ENCODE measurements at regions not wholly inside any gene's neighbourhood (a gene's known extent, or its start where the extent isn't known, plus 50 kb on each side); places are given as distances from the start of the nearest gene placed in this dataset.

DNA sequence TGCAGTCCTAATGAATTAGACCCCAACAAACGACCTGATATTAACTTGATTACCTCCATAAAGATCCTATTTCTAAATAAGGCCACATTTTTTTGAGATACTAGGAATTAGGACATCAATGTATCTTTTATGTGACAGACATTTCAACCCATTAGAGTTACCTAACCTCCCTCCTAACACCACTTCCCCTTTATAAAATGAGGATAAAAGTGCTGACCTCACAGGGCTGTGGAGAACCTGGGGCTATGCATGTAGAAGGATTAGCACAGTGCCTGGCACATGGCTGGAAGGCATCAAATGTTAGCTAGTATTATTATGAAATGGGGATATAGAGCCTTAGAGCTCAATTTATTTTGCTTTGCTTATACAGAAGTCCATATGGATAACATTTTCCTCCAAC, 53.5 kb upstream of the LRRN1 start:
- Mint-ChIP-seq H3K27me3 (no peaks in the 10 kb centered on the region), H3K27ac (no peak overlapping the region), H3K9me3 (no peaks in the 10 kb centered on the region), H3K36me3 (ENCODE audit: low read depth) (no peaks in the 10 kb centered on the region), H3K4me1 (no peaks in the 10 kb centered on the region), H3K4me3 (no peak overlapping the region)
- POLR2A ChIA-PET: no interaction called here
- no peak for DNase-seq
- CTCF ChIA-PET: interaction anchor here (0.9 kb wide), 1 partner anchor 15 kb away, joined by 3 read pairs; no protein-coding TSS in a partner anchor

DNA sequence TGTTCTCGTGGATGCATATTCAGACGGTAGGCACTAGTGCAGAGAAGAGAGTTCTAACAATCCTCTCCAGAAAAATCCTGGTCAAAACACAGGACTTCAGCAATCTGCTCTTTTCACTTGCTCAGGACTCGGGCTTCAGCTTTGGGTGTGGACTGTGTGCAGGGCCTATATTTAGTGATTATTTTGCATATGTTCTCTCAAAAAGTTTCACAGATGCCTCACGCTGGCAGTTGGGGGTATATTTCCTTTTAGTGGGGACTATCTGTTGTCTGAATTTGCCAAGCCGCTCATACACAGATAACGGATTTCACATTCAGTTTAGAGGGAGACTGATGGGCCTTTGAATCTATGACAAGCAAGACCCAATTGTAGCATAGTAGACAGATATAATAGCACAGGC, 54.4 kb upstream of the LRRN1 start:
- no peak for DNase-seq
- CTCF ChIA-PET: interaction anchor here (0.9 kb wide), 1 partner anchor 15 kb away, joined by 3 read pairs; no protein-coding TSS in a partner anchor

DNA sequence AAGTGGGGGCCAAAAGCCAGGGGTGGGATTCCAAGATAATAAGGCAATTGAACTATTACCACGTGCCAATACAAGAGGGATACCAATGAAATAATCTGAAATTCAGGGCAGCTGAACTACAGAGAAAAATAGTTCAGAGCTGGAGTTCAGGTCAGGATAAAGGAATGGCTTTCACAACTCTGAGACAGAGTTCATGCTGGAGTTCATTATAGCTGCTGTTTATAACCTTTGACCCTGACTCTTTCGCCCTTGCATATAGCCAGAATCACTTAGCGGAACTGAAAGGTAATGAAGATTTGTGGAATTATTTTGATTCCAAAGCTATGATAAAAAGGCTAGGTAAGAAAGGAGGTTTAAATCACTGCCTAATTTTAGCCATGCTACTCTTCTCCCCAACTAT, 55.5 kb upstream of the LRRN1 start:
- no peak overlapping the region for H3K4me3 Mint-ChIP-seq
- no peak overlapping the region for H3K27ac Mint-ChIP-seq
- H3K4me1 Mint-ChIP-seq: no peaks in the 10 kb centered on the region
- H3K36me3 Mint-ChIP-seq (ENCODE audit: low read depth): no peaks in the 10 kb centered on the region
- no peaks in the 10 kb centered on the region for H3K9me3 Mint-ChIP-seq
- DNase-seq: no peak
- POLR2A ChIA-PET: no interaction called here
- CTCF ChIA-PET: no interaction called here
- H3K27me3 Mint-ChIP-seq: no peaks in the 10 kb centered on the region

More for the DNA sequence above, 54.4 kb upstream of the LRRN1 start:
- H3K4me3 Mint-ChIP-seq: no peak overlapping the region
- H3K27ac Mint-ChIP-seq: no peak overlapping the region
- POLR2A ChIA-PET: no interaction called here
- no peaks in the 10 kb centered on the region for H3K36me3 Mint-ChIP-seq (ENCODE audit: low read depth)
- H3K9me3 Mint-ChIP-seq: no peaks in the 10 kb centered on the region
- H3K27me3 Mint-ChIP-seq: no peaks in the 10 kb centered on the region
- H3K4me1 Mint-ChIP-seq: no peaks in the 10 kb centered on the region

DNA sequence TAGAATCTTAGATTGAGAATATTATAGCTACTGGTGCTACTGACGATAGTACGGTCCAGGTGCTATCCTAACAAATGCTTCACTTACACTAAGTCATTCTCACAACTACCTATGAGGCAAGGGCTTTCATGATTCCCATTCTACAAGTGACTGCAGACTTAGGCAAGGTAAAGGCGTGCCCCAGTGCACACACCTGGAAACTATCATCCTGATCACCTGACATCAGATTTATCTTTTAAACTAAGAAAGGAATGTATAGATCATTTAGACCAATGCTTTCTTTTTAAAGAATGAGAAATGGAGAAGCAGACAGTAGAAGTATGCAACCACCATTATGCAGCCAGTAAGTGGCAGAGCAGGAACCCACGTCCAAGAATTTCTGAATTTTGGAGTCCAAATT, 59.2 kb upstream of the LRRN1 start:
- H3K27me3 Mint-ChIP-seq: no peaks in the 10 kb centered on the region
- CTCF ChIA-PET: interaction anchor here (0.9 kb wide), 1 partner anchor 38 kb away, joined by 3 read pairs; no protein-coding TSS in a partner anchor
- DNase-seq: no peak
- no peak overlapping the region for H3K27ac Mint-ChIP-seq
- H3K36me3 Mint-ChIP-seq (ENCODE audit: low read depth): no peaks in the 10 kb centered on the region
- no peak overlapping the region for H3K4me3 Mint-ChIP-seq
- POLR2A ChIA-PET: no interaction called here
- no peaks in the 10 kb centered on the region for H3K9me3 Mint-ChIP-seq
- no peaks in the 10 kb centered on the region for H3K4me1 Mint-ChIP-seq

DNA sequence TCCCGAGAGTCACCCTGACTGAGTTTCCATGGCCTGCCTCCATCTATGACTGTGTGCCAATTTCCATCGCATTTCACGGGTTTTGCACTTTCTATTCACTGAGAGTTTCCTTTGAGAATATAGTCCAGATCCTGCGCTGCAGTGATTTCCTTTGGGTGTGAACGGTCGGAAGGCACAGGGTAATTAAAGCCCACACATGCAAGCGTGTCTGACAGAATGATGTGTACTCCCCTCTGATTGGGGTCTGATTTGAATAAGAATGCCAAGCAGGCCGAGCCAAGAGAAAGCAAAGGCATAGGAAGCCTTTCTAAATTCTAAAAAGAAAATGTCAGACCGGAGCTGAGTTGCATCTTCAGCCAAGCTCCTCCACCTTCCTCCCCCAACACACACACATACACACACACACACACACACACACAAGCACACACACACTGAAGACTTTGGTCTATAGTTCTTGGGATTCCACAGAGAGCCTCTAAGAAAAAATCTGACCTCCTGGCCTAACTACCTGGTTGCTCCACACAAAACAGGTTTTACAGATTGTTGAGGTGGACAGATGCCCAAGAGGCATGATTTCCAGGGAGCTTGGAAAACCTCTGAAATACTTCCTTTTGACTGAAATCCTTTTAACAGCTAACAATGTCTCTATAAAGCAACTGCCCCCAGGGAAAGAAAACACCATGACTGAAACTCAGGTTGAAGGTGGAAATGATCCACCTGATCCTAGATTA, 59.7 kb upstream of the LRRN1 start:
- ChIA-PET CTCF (interaction anchor here (0.9 kb wide), 1 partner anchor 39 kb away, joined by 3 read pairs; no protein-coding TSS in a partner anchor), POLR2A (no interaction called here)
- Mint-ChIP-seq H3K9me3 (no peaks in the 10 kb centered on the region), H3K27me3 (no peaks in the 10 kb centered on the region), H3K4me1 (no peaks in the 10 kb centered on the region), H3K36me3 (ENCODE audit: low read depth) (no peaks in the 10 kb centered on the region), H3K4me3 (no peak overlapping the region), H3K27ac (no peak overlapping the region)
- no peak for DNase-seq

DNA sequence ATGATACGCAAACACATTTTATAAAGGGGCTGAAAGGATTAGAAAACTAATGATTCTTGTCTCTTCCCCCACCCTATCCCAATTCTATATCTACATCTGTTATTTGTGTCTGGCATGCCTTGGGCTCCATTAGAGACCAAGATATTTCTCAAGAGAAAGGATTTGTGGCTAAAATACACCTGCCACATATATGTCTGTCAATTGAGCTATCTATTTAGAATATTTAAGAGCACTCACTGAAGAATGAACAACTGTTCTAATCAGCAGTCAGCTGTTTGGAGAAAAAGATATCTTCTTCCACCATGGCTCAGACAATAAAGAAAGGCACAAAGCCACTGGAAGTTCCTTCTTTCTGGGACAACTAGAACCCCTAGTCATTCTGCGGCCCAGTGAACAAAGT, 61.7 kb upstream of the LRRN1 start:
- ChIA-PET POLR2A (no interaction called here), CTCF (no interaction called here)
- Mint-ChIP-seq H3K27me3 (no peaks in the 10 kb centered on the region), H3K27ac (no peak overlapping the region), H3K4me1 (no peaks in the 10 kb centered on the region), H3K9me3 (no peaks in the 10 kb centered on the region), H3K4me3 (no peak overlapping the region), H3K36me3 (ENCODE audit: low read depth) (no peaks in the 10 kb centered on the region)
- no peak for DNase-seq

DNA sequence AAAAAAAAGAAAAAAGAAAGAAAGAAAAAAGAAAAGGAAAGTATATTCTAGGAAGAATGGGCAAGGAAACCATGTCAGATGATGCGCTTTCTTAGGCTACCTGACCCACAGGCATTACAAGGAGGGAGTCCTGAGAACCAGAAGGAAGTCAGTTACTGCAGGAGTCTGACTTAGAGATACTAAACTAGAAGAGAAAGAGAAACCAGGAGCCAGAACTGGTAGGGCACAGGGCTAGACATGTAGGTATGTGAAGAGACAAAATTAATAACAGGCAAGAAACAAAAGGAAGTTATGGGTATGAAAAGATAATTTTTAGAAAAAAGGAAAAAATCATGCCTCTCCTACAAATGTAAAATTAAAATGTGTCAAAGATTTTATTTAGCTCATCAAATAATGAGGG, 63.3 kb upstream of the LRRN1 start:
- POLR2A ChIA-PET: no interaction called here
- H3K9me3 Mint-ChIP-seq: no peaks in the 10 kb centered on the region
- no peaks in the 10 kb centered on the region for H3K4me1 Mint-ChIP-seq
- CTCF ChIA-PET: no interaction called here
- H3K27ac Mint-ChIP-seq: no peak overlapping the region
- peaks cover 2% of the 10 kb centered on the region for H3K27me3 Mint-ChIP-seq
- no peak for DNase-seq
- no peaks in the 10 kb centered on the region for H3K36me3 Mint-ChIP-seq (ENCODE audit: low read depth)
- H3K4me3 Mint-ChIP-seq: no peak overlapping the region

DNA sequence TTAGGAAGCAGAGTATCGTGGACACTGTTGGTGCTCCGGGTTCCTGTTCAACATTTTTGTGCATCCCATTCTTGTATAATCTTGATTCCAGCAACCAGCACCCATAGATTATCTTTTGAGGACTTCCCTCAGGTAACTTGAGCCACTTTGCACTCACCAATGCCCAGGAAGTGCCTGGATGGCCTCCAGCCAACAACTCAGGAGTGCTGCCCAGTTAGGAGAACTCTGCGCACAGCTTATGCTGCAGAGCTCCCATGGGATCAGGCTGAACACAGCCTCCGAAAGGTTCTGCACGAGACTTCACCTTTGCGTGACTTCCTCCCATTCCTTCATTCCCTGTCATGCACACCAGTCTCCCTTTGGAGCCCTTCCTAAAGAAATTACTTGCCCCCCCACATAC, 64.3 kb upstream of the LRRN1 start:
- peaks cover 2% of the 10 kb centered on the region for H3K27me3 Mint-ChIP-seq
- no peaks in the 10 kb centered on the region for H3K36me3 Mint-ChIP-seq (ENCODE audit: low read depth)
- ChIA-PET POLR2A (no interaction called here), CTCF (no interaction called here)
- H3K4me1 Mint-ChIP-seq: no peaks in the 10 kb centered on the region
- no peaks in the 10 kb centered on the region for H3K9me3 Mint-ChIP-seq
- no peak overlapping the region for H3K4me3 Mint-ChIP-seq
- no peak for DNase-seq
- H3K27ac Mint-ChIP-seq: no peak overlapping the region

DNA sequence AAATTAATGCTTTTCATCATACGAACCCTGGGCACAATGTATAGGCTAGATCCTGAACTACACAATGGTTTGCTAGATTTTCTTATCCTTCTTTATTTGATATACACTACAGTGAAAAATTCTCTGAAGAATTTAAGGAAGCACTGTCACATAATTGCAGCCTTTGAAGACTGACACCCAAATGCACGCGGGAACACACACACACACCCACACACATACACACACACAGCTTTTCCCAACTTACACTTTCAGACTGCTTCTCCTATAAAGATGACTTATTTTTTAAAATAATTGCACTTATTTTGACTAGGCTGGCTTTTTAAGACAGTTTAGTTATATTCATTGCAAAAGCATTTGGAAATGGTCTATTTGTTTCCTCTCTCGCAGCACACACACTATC, 70.0 kb upstream of the LRRN1 start:
- no peak overlapping the region for H3K4me3 Mint-ChIP-seq
- H3K27me3 Mint-ChIP-seq: peaks cover 2% of the 10 kb centered on the region
- ChIA-PET POLR2A (no interaction called here), CTCF (interaction anchor here (0.6 kb wide), 1 partner anchor 624 kb away, joined by 3 read pairs; no protein-coding TSS in a partner anchor)
- no peaks in the 10 kb centered on the region for H3K4me1 Mint-ChIP-seq
- H3K9me3 Mint-ChIP-seq: no peaks in the 10 kb centered on the region
- no peaks in the 10 kb centered on the region for H3K36me3 Mint-ChIP-seq (ENCODE audit: low read depth)
- DNase-seq: no peak
- no peak overlapping the region for H3K27ac Mint-ChIP-seq

DNA sequence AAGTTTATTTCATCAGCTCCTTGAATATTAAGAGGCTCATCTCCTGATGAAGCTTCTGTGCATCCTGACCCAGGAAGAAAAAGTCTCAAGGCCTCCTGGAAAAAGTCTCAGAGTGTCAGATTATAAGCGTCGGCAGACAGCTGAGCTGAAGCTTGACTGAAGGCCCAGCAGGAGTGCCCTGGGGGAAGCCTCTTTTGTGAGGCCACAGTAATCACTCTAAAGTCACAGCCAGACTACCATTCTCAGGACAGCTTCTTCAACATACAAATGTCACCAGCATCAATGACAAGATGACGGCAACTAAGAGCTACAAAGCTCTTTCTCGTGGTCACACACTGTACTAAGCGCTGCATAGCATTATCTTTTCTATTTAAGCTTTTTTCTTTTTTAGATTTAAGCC, 72.7 kb upstream of the LRRN1 start:
- H3K27me3 Mint-ChIP-seq: no peaks in the 10 kb centered on the region
- H3K27ac Mint-ChIP-seq: no peak overlapping the region
- POLR2A ChIA-PET: no interaction called here
- no peaks in the 10 kb centered on the region for H3K9me3 Mint-ChIP-seq
- no peak for DNase-seq
- H3K4me3 Mint-ChIP-seq: no peak overlapping the region
- no peaks in the 10 kb centered on the region for H3K4me1 Mint-ChIP-seq
- no peaks in the 10 kb centered on the region for H3K36me3 Mint-ChIP-seq (ENCODE audit: low read depth)
- CTCF ChIA-PET: no interaction called here

DNA sequence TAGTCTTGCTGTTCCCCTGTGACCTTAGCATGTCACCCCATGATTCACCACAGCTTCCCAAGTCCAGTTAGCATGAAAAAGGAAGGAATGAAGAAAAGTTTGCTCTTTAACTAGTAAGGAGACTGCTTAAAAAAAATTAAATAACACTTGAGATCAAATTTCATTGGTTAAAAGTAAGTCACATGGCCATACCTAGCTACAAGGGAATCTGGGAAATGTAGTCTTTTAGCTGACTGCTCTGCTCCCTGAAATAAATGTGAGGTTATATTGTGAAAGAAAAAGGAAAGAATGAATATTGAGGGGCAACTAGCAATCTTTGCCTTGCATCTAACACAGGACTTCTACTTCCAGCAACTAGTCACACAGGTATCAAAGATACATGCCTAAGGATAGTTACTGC, 84.7 kb upstream of the LRRN1 start:
- no peak for DNase-seq
- Mint-ChIP-seq H3K4me3 (no peak overlapping the region), H3K27me3 (no peaks in the 10 kb centered on the region), H3K27ac (no peak overlapping the region), H3K9me3 (no peaks in the 10 kb centered on the region), H3K36me3 (ENCODE audit: low read depth) (no peaks in the 10 kb centered on the region), H3K4me1 (no peaks in the 10 kb centered on the region)
- CTCF ChIA-PET: no interaction called here
- POLR2A ChIA-PET: no interaction called here

DNA sequence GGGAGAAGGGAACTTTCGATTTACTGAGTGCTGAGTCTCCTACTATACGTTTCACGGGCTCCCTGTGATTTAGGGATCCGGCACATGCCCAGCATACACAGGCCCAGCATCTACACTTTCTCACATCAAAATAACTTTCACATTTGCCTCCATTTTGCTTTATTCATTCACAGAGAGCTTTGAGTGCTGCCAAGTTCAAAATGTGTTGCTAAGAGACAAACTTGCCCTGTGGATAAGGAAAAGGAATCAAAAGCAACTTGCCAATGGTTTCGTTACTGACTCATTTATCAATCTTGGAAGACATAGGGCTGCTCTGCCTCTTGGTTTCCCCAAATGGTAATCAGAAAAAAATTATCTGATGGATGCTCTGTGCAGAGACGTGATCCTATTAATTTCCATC, 86.3 kb upstream of the LRRN1 start:
- Mint-ChIP-seq H3K36me3 (ENCODE audit: low read depth) (no peaks in the 10 kb centered on the region), H3K4me1 (no peaks in the 10 kb centered on the region), H3K27ac (no peak overlapping the region), H3K9me3 (no peaks in the 10 kb centered on the region), H3K27me3 (no peaks in the 10 kb centered on the region), H3K4me3 (no peak overlapping the region)
- ChIA-PET CTCF (no interaction called here), POLR2A (no interaction called here)
- no peak for DNase-seq

DNA sequence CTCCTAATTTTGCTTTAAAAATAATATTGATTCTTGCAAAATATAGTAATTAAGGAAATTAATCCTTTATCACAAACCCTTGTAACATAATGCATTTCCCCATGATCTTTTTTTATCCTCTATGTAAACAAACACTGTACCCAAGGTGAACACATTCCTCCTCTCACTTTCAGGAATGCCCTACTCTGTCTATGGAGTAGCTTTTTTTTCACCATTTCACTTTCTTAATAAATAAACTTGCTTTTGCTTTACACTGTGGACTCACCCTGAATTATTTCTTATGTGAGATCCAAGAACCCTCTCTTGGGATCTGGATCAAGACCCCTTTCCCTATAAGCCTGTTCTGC, 90.5 kb upstream of the LRRN1 start:
- ChIA-PET CTCF (no interaction called here), POLR2A (no interaction called here)
- Mint-ChIP-seq H3K36me3 (ENCODE audit: low read depth) (no peaks in the 10 kb centered on the region), H3K9me3 (no peaks in the 10 kb centered on the region), H3K27ac (no peak overlapping the region), H3K4me3 (no peak overlapping the region), H3K27me3 (no peaks in the 10 kb centered on the region), H3K4me1 (no peaks in the 10 kb centered on the region)
- no peak for DNase-seq

Measured in activated CD4-positive, alpha-beta T cell treated with anti-CD3 and anti-CD28 coated beads, Interleukin-2, amount 10 ng/mL, durations not matched to agents 7 days and 5 days (primary cell).